SU-DHL-6 (cell line): ENCODE measurements at regions not wholly inside any gene's neighbourhood (a gene's known extent, or its start where the extent isn't known, plus 50 kb on each side); places are given as distances from the start of the nearest gene placed in this dataset.

Experiments
- EZH2phosphoT487 ChIP-seq: fragments of 200-600 bp; sonication (generic), shearing (Covaris generic); conservative IDR thresholded peaks from 2 replicates; pipeline ENCODE4 v1.6.1; 2018; ENCODE audit warnings: mild to moderate bottlenecking, antibody characterized with exemption, low read length, moderate library complexity, mixed read lengths
- TF ChIP-seq, protein P1 (sequence below): fragments of 200-600 bp; sonication (generic); IDR thresholded peaks from one replicate; pipeline ENCODE4 v1.5.1; 2017; ENCODE audit warnings: antibody characterized with exemption, mild to moderate bottlenecking, low read length, moderate library complexity; ENCODE audit not compliant: insufficient read depth, poor library complexity, severe bottlenecking

DNA sequence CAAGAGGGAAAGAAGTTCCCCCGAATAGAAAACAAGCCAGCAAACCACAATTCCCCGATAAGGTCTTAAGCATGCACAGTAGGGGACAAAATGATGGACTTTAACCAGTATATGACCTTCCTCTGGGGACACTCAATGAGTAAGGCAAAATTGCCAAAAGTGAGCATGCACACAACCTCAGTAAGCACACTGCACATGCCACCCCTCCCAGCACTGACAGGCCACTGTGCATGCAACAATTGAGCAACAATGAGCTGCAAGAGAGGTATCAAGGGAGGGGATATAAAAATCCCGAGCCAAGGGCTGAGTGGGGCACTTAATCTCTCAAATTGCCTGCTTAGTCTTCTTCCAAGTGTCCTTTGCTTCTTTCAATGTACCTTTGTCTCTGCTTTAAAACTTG, 935.8 kb upstream of the SLC39A10 start:
- no peak for TF ChIP-seq EZH2phosphoT487
- TF ChIP-seq, protein P1, sequence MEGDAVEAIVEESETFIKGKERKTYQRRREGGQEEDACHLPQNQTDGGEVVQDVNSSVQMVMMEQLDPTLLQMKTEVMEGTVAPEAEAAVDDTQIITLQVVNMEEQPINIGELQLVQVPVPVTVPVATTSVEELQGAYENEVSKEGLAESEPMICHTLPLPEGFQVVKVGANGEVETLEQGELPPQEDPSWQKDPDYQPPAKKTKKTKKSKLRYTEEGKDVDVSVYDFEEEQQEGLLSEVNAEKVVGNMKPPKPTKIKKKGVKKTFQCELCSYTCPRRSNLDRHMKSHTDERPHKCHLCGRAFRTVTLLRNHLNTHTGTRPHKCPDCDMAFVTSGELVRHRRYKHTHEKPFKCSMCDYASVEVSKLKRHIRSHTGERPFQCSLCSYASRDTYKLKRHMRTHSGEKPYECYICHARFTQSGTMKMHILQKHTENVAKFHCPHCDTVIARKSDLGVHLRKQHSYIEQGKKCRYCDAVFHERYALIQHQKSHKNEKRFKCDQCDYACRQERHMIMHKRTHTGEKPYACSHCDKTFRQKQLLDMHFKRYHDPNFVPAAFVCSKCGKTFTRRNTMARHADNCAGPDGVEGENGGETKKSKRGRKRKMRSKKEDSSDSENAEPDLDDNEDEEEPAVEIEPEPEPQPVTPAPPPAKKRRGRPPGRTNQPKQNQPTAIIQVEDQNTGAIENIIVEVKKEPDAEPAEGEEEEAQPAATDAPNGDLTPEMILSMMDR = no peak
